ENCODE measurements at regions not wholly inside any gene's neighbourhood (a gene's known extent, or its start where the extent isn't known, plus 50 kb on each side); places are given as distances from the start of the nearest gene placed in this dataset.
A peak's percentile ranks its signal among the peaks of the same experiment; 100 is the strongest.
"Not testable (repeated sequence)": the region's sequence is repeated elsewhere in the genome, so short reads cannot be mapped to it uniquely, and the experiment has no call there.

DNA sequence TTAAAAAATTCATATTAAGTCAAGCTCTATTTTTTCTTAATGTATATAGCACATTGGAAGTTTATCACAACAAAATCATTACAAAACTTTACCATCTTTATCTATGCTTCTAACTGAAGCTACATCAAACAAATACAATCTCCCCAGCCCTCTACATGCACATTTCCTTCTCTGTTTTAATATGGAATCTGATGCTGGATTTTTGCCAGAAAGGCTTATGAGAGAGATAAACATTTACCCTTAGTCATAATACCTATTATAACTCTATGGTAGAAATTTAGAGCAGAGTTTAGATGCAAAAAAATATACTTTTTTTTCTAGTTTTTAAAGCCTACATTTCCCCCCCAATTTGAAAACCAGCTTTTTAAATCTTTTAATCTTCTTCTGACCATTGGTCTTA is 1198.6 kb downstream of the GATA3 start:
- FAIRE-seq = no peak

DNA sequence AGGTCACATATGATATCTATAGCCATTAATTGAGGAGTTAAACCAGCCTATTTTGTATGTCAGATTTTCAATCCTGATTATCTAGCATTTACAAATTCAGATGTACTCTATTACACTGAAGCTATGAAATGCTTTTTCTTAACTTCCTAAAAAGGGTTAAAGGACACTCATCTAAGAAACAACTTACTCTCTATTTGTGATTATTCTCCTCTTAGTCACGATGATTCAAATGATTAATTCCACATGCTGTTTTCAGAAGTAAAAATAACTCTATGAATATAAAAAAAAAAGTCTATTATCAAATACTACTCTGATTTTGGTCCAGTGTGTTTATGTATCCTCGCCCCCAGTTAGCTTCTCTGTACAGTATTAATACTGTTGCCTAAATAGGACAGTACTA is 1199.9 kb downstream of the GATA3 start:
- FAIRE-seq = peak; percentile 33

DNA sequence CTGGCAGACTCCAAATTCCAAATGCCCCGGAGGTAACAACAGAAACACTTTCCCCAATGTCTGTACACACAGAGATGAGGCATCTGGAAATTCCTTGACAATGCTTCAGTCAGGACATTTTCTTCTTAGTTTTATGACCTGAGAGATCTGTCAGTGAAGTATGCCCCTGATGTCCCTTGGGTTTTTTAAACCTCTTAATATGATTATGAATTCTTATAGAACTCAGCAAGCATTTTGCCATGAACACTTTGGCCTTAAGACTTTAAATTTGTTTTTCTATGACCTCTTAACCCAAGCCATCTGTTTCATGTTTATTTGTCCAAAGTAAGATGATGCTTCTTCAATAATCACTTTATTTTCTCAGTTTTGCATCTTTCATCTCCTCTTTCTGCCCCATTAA is 1206.2 kb downstream of the GATA3 start:
- no peak for FAIRE-seq

DNA sequence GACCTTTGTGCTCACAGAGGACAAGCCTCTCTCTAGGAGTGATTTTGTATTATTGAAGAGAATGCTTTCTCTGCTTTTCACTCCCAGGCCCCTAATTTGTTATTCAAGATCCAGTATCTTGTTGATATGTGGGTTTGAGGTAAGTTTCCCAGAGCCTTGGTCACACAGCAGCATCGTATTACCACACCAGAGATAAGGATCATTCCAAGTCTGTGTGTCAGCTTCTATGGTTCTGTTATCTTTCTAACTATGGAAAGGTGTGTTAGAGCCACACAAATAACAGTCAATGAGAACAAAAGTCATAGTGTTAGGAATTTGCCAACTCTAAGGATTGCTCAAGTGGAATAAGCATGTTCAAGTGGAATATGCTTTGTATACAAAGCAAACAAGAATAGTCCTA is 1208.3 kb downstream of the GATA3 start:
- no peak for FAIRE-seq

DNA sequence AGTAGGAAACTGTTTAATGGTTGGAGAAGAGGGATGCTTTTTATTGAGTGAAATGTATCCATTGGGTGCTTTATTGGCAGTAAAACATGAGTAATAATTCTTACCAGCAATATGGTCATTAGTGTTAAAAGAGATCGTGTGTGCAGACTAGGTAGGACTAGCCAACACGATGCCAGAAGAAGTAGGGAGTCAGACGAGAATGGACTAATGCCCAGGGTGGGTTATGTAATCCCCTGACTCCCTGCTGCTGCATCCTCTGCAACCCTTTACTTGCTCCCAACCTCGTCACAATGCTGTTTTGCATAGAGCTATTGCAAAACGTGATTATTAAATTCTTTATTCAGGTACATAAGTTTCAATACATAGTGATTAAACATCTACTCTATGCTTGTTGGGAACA is 1213.7 kb downstream of the GATA3 start:
- FAIRE-seq = no peak

DNA sequence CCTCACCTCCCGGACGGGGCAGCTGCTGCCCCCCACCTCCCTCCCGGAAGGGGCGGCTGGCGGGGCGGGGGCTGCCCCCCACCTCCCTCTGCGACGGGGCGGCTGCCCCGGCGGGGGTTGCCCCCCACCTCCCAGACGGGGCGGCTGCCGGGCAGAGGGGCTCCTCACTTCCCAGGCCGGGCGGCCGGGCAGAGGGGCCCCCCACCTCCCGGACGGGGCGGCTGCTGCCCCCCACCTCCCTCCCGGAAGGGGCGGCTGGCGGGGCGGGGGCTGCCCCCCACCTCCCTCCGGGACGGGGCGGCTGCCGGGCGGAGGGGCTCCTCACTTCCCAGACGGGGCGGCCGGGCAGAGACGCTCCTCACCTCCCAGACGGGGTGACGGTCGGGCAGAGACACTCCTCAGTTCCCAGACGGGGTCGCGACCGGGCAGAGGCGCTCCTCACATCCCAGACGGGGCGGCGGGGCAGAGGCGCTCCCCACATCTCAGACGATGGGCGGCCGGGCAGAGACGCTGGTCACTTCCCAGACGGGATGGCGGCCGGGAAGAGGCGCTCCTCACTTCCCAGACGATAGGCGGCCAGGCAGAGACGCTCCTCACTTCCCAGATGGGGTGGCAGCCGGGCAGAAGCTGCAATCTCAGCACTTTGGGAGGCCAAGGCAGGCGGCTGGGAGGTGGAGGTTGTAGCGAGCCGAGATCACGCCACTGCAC is 1218.8 kb downstream of the GATA3 start:
- not testable (repeated sequence) for FAIRE-seq

DNA sequence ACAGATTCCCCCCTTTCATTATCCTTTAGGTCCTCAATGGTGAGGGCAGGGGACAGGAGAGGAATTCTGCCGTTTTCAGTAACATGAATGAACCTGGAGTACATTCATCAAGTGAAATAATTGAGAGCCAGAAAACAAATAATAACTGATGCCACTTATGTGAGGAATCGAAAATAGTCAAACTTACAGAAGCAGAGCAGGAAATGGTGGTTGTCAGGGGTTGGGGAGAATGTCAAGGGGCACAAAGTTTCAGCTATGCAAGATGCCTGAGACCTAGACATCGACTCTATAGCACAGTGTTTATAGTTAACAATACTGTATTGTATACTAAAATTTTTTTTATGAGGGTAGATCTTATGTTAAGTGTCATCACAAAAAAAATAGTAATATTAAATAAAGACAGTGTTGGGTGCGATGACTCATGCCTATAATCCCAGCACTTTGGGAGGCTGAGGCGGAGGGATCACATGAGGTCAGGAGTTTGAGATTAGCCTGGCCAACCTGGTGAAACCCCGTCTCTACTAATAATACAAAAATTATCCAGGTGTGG is 1219.8 kb downstream of the GATA3 start:
- FAIRE-seq = no peak

DNA sequence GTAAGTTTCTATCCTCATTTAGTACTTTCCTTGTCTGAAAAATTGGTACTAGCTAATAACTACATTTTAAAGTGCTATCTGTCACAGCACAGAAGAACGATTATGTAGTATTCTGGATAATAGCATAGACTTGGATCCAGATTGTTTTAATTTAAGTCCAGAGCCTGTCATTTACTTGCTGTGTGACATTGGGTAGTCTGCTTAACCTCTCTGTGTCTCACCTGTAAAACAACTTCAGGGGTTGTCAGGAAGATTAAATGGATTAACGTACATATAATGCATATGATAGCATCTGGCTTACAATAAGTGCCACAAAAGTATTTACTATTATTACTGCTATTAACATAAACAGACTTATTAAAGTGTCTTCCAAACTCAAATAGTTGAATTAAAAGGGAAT is 1221.4 kb downstream of the GATA3 start:
- FAIRE-seq = no peak

DNA sequence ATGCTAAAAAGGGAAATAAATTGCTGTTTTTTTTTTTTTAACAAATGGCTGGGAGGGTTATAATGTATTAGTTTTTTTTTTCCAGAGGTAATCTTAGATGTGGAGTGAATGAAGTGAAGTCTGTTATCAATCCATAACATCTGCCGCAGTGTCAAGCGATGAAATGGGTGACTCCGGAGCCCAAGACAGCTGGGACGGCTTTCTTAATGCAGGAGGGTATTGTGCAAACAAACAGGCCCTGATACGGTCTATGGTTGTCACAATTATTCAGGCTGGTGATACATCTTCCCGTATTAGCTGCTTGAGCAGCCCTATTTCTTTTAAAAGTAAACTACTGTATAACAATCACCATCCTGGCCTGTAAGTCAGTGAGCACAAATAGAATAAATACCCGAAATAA is 1231.2 kb downstream of the GATA3 start:
- FAIRE-seq = no peak

DNA sequence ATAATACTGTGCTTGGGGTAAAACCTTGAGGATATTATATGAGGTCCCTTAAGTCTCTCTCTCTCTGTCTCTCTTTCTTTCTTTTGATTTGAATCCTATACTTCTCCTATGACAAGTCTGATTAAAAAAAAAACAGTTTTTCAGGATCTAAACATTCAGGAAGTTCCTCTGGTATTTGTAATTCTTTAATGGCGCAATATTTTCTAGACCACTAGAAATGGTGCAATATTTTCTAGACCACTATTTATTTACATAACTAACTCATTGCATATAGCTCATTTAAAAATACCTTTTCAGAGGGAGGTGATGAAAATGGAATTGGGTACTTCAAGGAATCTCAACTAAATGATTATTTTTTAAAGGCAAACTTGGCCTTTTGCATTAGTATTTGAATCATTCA is 1235.3 kb downstream of the GATA3 start:
- no peak for FAIRE-seq

DNA sequence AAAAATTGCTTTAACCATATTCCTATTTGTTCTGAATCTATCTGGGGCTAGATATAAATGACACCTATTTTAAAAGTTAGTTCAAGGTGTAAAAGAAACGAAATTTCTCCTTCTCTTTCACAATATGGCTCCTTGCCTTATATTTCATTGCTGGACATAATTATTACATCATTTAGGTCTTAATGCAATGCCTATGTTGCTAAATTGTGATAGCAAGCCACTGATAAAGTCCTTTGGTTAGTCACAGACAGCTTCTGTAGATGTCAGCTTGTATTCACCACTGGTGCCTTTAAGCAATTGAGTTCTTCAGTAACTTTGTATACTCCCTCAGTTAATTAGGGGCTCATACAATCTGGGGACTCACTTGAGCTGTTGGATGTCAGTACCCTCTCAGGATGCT is 1236.6 kb downstream of the GATA3 start:
- no peak for FAIRE-seq

DNA sequence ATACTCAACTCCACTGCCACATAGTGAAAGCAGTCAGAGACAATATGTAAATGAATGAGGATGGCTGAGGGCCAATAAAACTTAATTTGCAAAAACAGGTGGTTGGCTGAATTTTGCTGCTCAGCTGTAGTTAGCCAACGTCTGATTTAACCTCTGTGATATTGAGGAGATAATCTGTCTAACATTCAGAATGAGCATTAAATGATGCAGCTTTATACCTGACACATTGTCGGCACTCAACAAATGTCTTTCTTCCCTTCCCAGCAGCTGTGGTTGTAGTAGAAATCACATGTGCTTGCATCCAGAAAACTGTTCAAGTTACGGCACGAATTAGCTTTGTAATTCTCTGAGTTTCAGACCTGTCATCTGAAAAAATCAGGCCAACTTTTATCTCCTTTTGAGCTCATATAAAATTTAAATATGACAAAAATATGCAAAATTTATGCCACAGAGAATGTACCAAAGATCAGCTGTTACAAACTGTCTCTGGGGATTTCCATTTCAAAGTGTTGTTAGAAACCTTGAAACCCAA is 1239.7 kb downstream of the GATA3 start:
- FAIRE-seq = no peak

DNA sequence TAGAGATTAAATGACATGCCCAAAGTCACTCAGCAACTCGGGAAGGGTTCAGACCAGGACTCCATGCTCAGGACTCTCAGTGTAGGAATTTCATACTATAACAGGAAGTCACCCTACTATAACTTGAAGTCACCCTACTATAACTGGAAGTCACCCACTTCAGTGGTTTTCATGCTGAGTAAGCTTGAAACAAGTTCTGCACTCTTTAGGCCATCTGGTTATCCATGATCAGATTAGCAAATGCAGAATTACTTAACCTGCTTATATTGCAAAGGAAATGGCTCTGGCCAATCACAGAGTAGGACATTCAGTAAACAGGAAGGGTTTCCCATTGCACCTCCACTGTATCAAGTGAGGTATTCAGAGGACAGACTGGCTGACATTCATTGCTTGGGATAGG is 1240.4 kb downstream of the GATA3 start:
- no peak for FAIRE-seq

DNA sequence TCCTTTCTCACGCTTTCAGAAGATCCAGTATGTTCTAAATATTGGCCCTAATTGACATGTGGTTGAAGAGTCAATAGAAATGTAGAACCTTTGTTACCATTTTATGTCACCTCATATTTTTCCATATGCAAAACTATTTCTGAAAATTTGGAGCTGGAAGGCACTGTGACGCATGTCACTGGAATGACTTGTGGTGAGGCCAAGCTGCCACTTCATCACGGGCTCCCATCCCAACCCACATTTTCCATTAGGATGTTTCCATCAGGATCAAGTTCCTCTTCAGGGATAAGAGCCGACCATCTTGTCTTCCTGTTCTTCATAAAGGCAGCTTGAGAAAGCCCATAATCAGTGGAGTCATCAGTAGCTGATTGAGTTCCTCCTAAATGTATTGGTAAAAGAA is 1241.7 kb downstream of the GATA3 start:
- FAIRE-seq = no peak

DNA sequence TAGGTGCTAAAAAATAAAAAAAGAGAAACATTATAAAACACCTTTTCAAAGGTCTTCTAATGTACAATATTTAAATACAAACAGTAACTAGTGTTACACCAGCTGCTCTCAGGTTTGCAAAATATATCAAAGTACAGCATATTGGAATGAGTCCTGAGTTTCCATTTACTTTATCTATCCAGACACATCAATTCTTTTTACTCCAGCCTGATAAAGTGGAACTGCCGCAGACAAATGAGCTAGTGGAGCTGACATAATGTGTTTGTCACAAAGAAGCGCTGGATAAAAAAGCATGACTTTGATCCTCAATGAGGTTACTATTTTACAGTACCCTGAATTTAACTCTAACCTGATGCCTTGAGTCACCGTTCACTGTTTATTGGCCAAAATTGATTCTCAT is 1243.1 kb downstream of the GATA3 start:
- no peak for FAIRE-seq

DNA sequence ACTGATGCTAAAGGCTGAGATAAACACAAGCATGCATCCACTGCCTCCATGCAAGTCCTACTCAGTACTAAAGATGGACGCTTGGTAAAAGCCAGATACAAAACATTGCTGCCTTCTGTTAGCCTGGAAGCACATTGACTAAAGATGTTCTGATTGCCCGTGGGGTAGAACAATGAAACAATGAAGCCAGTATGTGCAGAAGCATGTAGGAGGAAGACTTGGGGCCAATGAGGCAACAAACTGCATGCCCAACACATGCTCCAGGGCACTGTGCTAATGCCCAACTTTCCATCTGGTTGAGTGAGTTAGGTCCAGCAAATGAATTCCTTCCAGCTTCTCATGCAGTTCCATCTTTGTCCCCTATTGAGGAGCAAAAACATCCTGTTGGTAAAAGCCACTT is 1245.5 kb downstream of the GATA3 start:
- FAIRE-seq = no peak

DNA sequence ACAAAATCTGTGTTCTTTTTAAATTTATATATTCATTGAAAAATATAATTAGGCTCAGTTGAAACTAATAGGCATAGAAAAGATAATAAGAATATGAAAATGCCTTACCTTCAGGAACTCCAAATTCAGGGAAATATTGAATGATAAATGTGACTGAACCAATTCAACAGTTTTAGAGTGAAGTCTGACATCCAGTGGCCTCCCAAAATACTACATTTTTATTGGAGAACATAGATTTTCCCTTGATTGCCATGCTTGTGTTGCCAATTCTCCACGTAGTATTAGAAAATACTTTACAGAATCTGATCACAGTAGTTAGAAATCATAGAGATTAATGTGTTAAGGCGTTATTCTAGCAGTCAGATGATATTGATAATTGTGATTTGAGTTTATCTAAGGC is 1246.7 kb downstream of the GATA3 start:
- FAIRE-seq = no peak

DNA sequence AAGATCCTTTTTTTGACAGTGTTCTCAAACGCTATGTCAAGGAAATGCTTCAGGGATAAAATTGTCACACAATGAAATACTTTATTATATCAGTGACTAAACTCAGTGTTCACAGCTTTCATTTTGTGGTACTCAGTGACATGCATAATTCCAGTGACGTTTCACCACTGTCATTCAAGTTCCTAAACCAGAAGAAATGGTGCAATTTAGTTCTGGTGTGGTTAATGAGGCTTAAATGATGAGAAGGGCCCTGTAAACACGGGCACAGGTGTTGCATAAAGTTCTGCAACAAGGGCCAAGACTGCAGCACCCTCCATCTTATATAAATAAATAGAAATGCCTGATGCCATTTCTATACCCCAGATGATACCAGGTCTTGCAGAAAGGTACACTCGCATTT is 1247.1 kb downstream of the GATA3 start:
- no peak for FAIRE-seq

DNA sequence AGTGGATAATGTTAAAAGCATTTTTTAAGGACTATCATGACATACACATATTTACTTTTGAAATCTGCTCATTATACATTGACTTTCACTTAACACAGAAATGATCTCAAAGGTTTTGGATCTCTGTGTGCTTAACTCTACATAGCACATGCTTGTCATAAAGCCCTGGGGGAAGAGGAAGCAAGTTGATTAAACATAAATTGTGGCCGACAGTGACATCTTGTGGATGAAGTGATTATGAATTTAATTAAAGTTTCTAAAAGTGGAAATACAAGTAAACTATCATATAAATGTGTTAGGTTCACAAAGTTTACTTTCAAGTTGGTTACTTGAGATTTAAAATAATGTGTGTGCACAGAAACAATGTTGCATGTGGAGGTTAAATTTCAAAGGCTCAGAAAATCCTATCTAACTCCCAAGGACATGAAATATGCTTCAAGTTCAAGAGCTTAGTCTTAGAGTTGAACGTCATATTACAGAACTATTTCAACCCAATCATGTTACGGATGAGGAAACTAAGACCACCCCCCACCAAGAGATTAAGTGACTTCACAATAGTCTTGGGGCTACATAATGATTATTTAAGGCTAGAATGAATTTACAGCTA is 1247.8 kb downstream of the GATA3 start:
- FAIRE-seq = peak; percentile 92

DNA sequence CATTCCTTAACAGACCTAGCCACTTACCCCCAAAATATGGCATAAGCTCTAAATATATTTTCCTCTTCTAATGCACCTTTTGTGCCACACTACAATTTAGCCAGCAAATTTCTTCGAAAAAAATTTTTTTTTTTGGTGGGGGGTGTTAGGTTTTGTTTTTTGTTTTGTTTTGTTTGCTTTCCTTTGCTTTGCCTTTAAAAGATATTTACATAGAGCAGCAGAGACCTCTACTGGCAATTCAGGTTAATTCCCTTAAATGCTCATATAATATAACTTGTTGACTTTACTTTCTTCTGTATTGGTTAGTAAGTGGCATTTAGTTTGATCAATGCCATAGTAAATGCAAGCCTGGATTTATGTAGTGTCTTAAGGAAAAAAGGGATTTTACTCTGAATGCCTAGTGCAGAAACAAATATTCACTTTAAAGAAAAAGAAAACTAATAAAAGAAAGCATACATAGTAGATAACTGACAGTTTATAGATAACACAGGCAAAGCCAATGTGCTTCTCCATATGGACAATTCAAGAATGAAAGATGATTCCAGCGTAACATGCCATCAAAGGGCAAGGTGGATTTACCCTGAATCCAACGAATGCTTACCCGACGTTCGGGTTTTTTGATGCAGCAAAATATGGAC is 1250.6 kb downstream of the GATA3 start:
- FAIRE-seq = peak; percentile 84

DNA sequence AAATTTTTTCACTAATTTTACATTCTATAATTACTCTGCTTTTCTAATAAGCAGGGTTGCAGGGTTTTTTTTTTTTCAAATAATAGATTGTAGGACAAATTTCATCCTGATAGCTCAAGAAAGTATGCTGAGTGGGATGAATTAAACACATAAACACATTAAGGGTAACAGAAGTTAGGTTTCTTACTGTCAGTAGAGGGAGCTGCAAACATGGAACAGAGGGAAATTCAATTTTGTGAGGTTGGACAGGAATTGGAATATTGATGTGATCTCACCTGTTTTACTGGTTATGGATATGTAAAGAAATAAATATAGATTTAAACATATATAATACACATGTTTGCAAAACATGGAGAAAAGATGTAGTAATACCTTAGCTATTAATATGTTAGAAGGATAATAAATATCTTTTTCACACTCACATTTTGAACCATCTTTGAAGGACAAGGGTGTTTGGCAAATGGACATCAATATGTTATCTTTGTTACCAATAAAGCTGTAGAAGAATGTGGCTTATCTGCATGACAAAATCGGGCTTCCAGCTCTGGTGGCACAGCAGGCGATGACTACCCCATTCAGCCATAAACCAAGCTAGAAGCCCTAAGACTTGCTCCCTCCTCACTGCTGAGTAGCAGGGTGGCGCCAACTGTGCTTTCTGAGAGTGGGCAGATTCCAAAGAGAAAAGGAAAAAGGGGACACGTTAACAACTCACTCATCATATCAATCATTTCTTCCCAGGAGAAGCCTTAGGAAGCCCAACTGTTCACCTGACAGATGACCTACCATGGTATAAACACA is 1257.4 kb downstream of the GATA3 start:
- no peak for FAIRE-seq

DNA sequence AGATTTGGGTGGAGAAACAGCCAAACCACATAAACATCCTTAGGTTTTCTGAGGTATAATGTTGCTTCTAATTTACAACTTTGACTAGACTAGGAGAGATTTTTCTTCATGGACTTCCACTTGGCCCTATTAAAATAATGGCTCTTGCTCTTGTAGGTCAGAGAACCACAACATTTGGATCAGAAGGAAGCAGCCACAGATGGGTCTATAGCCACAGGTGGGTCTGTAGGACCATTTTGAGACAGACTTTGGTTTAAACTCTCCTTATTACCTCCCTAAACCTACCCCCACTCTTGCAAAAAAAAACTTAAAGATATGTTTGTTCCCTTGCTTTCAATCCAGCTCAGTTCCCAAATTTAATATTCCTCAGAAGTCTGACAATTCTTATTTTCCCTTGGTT is 1260.8 kb downstream of the GATA3 start:
- no peak for FAIRE-seq

DNA sequence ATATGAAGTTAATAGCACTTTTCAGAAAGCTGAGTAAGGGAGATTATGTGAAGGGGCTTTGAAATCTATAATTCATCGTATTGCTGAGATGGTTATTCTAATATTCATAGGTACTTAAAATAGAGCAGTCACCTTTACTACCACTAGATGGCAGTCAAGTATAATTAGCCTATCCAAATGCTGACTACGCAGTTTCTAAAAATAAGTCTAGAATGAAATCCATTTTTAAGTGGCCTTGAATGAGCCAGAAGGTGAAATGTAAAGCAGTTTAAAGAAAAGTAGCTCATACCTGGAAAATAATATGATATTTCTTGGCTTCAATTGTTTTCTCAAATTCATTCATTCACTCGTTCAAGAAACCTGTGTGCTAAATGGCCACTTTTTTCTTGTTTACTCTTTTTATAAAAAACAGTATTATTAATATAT is 1277.1 kb downstream of the GATA3 start:
- peak; percentile 86 for FAIRE-seq
